B cell (primary cell): ENCODE measurements at regions not wholly inside any gene's neighbourhood (a gene's known extent, or its start where the extent isn't known, plus 50 kb on each side); places are given as distances from the start of the nearest gene placed in this dataset.

Source experiments
- ATAC-seq: fragments of 200-7000 bp; cut with Tn5 transposase; one replicate; pipeline ENCODE4 v1.10.0; 2021; ENCODE audit warnings: low read depth, mild to moderate bottlenecking, moderate number of reproducible peaks, moderate library complexity
- CTCF ChIA-PET: fragments of 350-600 bp; sonication (Branson Sonifier 250); formaldehyde crosslinking; loops from one replicate; lab custom pipeline; 2021; ENCODE audit warnings: antibody characterized with exemption, inconsistent platforms; lab: Charles Lee
- POLR2A ChIA-PET: fragments of 350-600 bp; sonication (Branson Sonifier 250); formaldehyde crosslinking; loops from one replicate; lab custom pipeline; 2021; ENCODE audit warnings: antibody characterized with exemption; lab: Charles Lee
- DNase-seq: peaks from one replicate; pipeline ENCODE4 v3.0.0; 2013
- H2AFZ ChIP-seq: 2 replicates; pipeline ENCODE4 v1.6.1; 2012; ENCODE audit warnings: mild to moderate bottlenecking, low read depth, low read length; ENCODE audit not compliant: insufficient read depth, poor library complexity, severe bottlenecking
- H3K27ac ChIP-seq, 2 donors: 1 replicate in 1 of 2; 2 replicates in 1 of 2; pipeline ENCODE4 v1.5.1; 2012 to 2013; ENCODE audit warnings: low read length in 2 of 2, mild to moderate bottlenecking in 2 of 2, moderate library complexity in 1 of 2
- H3K27me3 ChIP-seq, 4 experiments: fragments of 200-600 bp in 1 of 4; sonication (generic) in 1 of 4; replicated peaks in 1 of 4; 1 replicate in 2 of 4; 2 replicates in 2 of 4; pipeline versions ENCODE4 v1.6.1 to v1.7.0; 2013 to 2016; ENCODE audit warnings: low read length in 3 of 4, mild to moderate bottlenecking in 2 of 4, mixed read lengths in 1 of 4, moderate library complexity in 1 of 4; ENCODE audit not compliant: insufficient read depth in 4 of 4, control insufficient read depth in 3 of 4; ENCODE audit errors: control extremely low read depth in 1 of 4
- H3K36me3 ChIP-seq, 2 experiments: replicated peaks in 1 of 2; 1 replicate in 1 of 2; 2 replicates in 1 of 2; pipeline versions ENCODE4 v1.6.1 to v1.7.1; 2013; ENCODE audit warnings: low read length in 1 of 2; ENCODE audit not compliant: insufficient read depth in 2 of 2, control insufficient read depth in 1 of 2; ENCODE audit errors: control extremely low read depth in 1 of 2, extremely low read depth in 1 of 2
- H3K4me1 ChIP-seq, 2 donors: fragments of 200-600 bp in 1 of 2; sonication (generic) in 1 of 2; 1 replicate in 1 of 2; 2 replicates in 1 of 2; pipeline versions ENCODE4 v1.5.1 to v1.6.1; 2013 to 2017; ENCODE audit warnings: low read length in 2 of 2; ENCODE audit not compliant: control insufficient read depth in 2 of 2, insufficient read depth in 2 of 2
- H3K4me2 ChIP-seq: replicated peaks from 2 replicates; pipeline ENCODE3; 2012; ENCODE audit warnings: mild to moderate bottlenecking, low read depth, low read length; ENCODE audit not compliant: poor library complexity, severe bottlenecking
- H3K4me3 ChIP-seq, 5 experiments: fragments of 200-600 bp in 1 of 5; sonication (generic) in 1 of 5; 1 replicate in 3 of 5; 2 replicates in 2 of 5; pipeline versions ENCODE4 v1.5.1 to v1.7.0; 2011 to 2016; ENCODE audit warnings: low read length in 4 of 5, mild to moderate bottlenecking in 4 of 5, low read depth in 2 of 5, control low read depth in 1 of 5, moderate library complexity in 1 of 5; ENCODE audit not compliant: insufficient read depth in 1 of 5; ENCODE audit errors: control extremely low read depth in 1 of 5, extremely low read depth in 1 of 5
- H3K79me2 ChIP-seq: fragments of 200-600 bp; sonication (generic); one replicate; pipeline ENCODE4 v1.6.0; 2016; ENCODE audit warnings: low read length; ENCODE audit not compliant: control insufficient read depth, insufficient read depth
- H3K9ac ChIP-seq: fragments of 200-600 bp; sonication (generic); 2 replicates; pipeline ENCODE4 v1.6.1; 2017; ENCODE audit warnings: mild to moderate bottlenecking, low read length, moderate library complexity
- H3K9me3 ChIP-seq, 3 donors: one replicate each; pipeline versions ENCODE4 v1.6.1 to v1.7.1; 2013; ENCODE audit warnings: low read length in 2 of 3; ENCODE audit not compliant: control insufficient read depth in 2 of 3, insufficient read depth in 1 of 3; ENCODE audit errors: control extremely low read depth in 1 of 3
- H4K20me1 ChIP-seq: 2 replicates; pipeline ENCODE4 v1.6.0; 2012; ENCODE audit warnings: mild to moderate bottlenecking, low read length; ENCODE audit not compliant: insufficient read depth, control insufficient read depth, poor library complexity, severe bottlenecking
- H3K27ac Mint-ChIP-seq: one replicate; pipeline ENCODE4 v1.8.0; 2021; ENCODE audit warnings: mixed read lengths
- H3K27me3 Mint-ChIP-seq: one replicate; pipeline ENCODE4 v1.8.0; 2021; ENCODE audit warnings: mixed read lengths
- H3K4me1 Mint-ChIP-seq: one replicate; pipeline ENCODE4 v1.8.0; 2021; ENCODE audit warnings: mixed read lengths
- H3K4me3 Mint-ChIP-seq: one replicate; pipeline ENCODE4 v1.8.0; 2021; ENCODE audit warnings: mixed read lengths
- H3K9me3 Mint-ChIP-seq: one replicate; pipeline ENCODE4 v1.8.0; 2022; ENCODE audit warnings: mixed read lengths; ENCODE audit not compliant: insufficient read depth
- CTCF ChIP-seq: fragments of 200-600 bp; IDR thresholded peaks from one replicate; pipeline ENCODE4 v1.8.0; 2022; ENCODE audit warnings: antibody characterized with exemption, mild to moderate bottlenecking
- EZH2 ChIP-seq: IDR thresholded peaks from 2 replicates; pipeline ENCODE4 v1.6.1; 2012; ENCODE audit warnings: borderline replicate concordance, low read depth, mild to moderate bottlenecking, moderate library complexity, low read length; ENCODE audit not compliant: insufficient read depth, poor library complexity, severe bottlenecking
- WGBS: methylation state at CpG from one replicate; pipeline ENCODE4 v1.1.5; 2013; ENCODE audit warnings: missing lambda C conversion rate; ENCODE audit not compliant: insufficient coverage; 5-methylcytosine and 5-hydroxymethylcytosine counted together
- intact Hi-C: fragments of 100-400 bp; cut with micrococcal nuclease; formaldehyde crosslinking; loops from one replicate; pipeline ENCODE4 v1.10.0; 2022

GRCh38 chr2:15816226-15816625, 124.1 kb upstream of the MYCN start:
- H3K27me3 Mint-ChIP-seq = peaks cover 46% of the 10 kb centered on the region
- ATAC-seq = no peak

More at GRCh38 chr2:15816226-15816625, 124.1 kb upstream of the MYCN start:
- no peak overlapping the region for H3K4me2 ChIP-seq
- intact Hi-C loops = no loop called here
- H3K4me3 Mint-ChIP-seq = no peak overlapping the region
- no peaks in the 10 kb centered on the region for H3K9me3 ChIP-seq
- no peaks in the 10 kb centered on the region for H3K9me3 Mint-ChIP-seq
- no peak for TF ChIP-seq CTCF
- TF ChIP-seq EZH2 = no peak
- no peak overlapping the region for H3K9ac ChIP-seq
- POLR2A ChIA-PET = no interaction called here
- peaks cover 0 to 17% (median 2%) of the 10 kb centered on the region in 4 experiments for H3K27me3 ChIP-seq
- no peak overlapping the region for H2AFZ ChIP-seq
- H3K27ac Mint-ChIP-seq = no peak overlapping the region
- H3K36me3 ChIP-seq = no peaks in the 10 kb centered on the region
- no peaks in the 10 kb centered on the region for H3K4me1 Mint-ChIP-seq
- H3K4me3 ChIP-seq = no peak overlapping the region
- H3K79me2 ChIP-seq = no peaks in the 10 kb centered on the region
- DNase-seq = no peak
- no CpG with 5 or more reads among the region's 3 CpGs for WGBS
- no peaks in the 10 kb centered on the region for H4K20me1 ChIP-seq
- no peaks in the 10 kb centered on the region for H3K4me1 ChIP-seq
- CTCF ChIA-PET = no interaction called here
- H3K27ac ChIP-seq = no peak overlapping the region
